HUES48 (cell line): ENCODE measurements at regions not wholly inside any gene's neighbourhood (a gene's known extent, or its start where the extent isn't known, plus 50 kb on each side); places are given as distances from the start of the nearest gene placed in this dataset.
"Not testable (repeated sequence)": the region's sequence is repeated elsewhere in the genome, so short reads cannot be mapped to it uniquely, and the experiment has no call there.

ENCODE experiments used
- H3K27ac ChIP-seq: one replicate; pipeline ENCODE4 v1.7.0; 2013; ENCODE audit warnings: low read depth, low read length, inconsistent platforms
- H3K27me3 ChIP-seq: 2 replicates; pipeline ENCODE4 v1.6.1; 2013; ENCODE audit warnings: mild to moderate bottlenecking, low read length; ENCODE audit not compliant: control insufficient read depth, insufficient read depth
- H3K36me3 ChIP-seq: 2 replicates; pipeline ENCODE4 v1.6.1; 2013; ENCODE audit warnings: low read length; ENCODE audit not compliant: control insufficient read depth, insufficient read depth
- H3K4me1 ChIP-seq: 2 replicates; pipeline ENCODE4 v1.6.1; 2013; ENCODE audit warnings: mild to moderate bottlenecking, low read length; ENCODE audit not compliant: control insufficient read depth, insufficient read depth
- H3K4me3 ChIP-seq: 2 replicates; pipeline ENCODE4 v1.5.1; 2013; ENCODE audit warnings: mild to moderate bottlenecking, low read depth, low read length
- H3K9ac ChIP-seq: 2 replicates; pipeline ENCODE4 v1.6.1; 2013; ENCODE audit warnings: mild to moderate bottlenecking, low read depth, low read length, moderate library complexity
- H3K9me3 ChIP-seq: 2 replicates; pipeline ENCODE4 v1.6.1; 2013; ENCODE audit warnings: low read length; ENCODE audit not compliant: control insufficient read depth, insufficient read depth

DNA sequence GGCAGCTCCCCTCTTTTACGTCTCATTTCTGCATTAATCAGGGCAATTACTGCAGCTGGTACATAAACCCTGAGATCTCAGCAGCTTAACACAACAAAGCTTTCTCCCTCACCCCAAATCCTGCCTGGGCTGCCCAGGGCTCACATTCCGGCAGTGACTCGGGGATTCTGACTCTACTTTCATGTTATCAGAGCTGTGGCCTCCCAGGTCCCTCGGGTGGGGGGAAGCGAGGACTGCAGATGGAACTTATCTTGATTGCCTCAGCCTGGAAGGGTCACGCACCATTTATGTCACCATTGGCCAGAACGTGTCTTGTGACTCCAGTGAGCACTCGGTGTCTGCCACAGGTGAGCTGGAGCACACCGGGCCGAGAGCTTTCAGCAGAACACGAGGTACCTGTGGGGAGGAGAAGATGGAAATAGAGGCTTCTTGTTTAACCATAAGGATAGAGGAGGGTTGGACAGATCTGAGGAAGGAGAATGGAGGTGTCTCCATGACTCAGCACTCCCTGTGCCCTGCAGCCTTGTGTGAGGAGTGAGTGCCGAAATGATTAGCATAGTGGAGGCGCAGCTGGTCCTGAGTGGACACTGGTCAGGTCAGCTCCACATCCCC, 88.5 kb upstream of the EXOC2 start:
- Histone ChIP-seq H3K36me3 (no peaks in the 10 kb centered on the region), H3K27ac (no peak overlapping the region), H3K4me1 (peaks cover 10% of the 10 kb centered on the region; the same call in 1 of the 2 replicates), H3K4me3 (no peak overlapping the region), H3K27me3 (no peaks in the 10 kb centered on the region), H3K9ac (no peak overlapping the region), H3K9me3 (no peaks in the 10 kb centered on the region)

GRCh38 chr6:780706-781105, 87.8 kb upstream of the EXOC2 start:
- Histone ChIP-seq H3K9me3 (no peaks in the 10 kb centered on the region), H3K4me3 (no peak overlapping the region), H3K9ac (no peak overlapping the region), H3K27ac (no peak overlapping the region), H3K36me3 (no peaks in the 10 kb centered on the region), H3K27me3 (no peaks in the 10 kb centered on the region), H3K4me1 (peaks cover 10% of the 10 kb centered on the region; the same call in 1 of the 2 replicates)

DNA sequence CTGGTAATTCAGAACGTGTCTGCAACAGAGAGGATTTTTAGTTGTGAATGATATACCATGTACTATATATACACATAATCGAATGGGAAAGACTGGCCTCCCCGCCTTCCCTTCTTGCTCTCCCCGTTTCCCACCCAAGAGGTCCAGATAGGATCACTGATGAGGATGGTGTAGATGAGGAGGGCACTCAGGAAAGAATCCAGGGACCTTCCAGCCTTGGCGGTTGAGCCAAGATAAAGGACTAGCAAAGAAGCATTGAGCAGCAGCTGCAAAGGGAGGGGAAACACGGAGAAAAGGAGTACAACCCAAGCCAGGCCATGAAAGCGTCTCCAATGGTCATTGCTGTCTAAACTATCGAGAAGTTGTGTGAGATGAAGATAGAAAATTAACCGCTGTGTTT, 84.0 kb upstream of the EXOC2 start:
- H3K9ac ChIP-seq: no peak overlapping the region
- H3K4me1 ChIP-seq: peaks cover 10% of the 10 kb centered on the region; the same call in 1 of the 2 replicates
- no peaks in the 10 kb centered on the region for H3K9me3 ChIP-seq
- H3K36me3 ChIP-seq: no peaks in the 10 kb centered on the region
- no peak overlapping the region for H3K27ac ChIP-seq
- no peak overlapping the region for H3K4me3 ChIP-seq
- no peaks in the 10 kb centered on the region for H3K27me3 ChIP-seq

- Histone ChIP-seq H3K9me3 (no peaks in the 10 kb centered on the region), H3K36me3 (no peaks in the 10 kb centered on the region), H3K9ac (no peak overlapping the region), H3K27me3 (no peaks in the 10 kb centered on the region), H3K4me3 (no peak overlapping the region), H3K27ac (no peak overlapping the region), H3K4me1 (peaks cover 8% of the 10 kb centered on the region; the same call in 1 of the 2 replicates)
Measured at GRCh38 chr6:776528-776931, 83.6 kb upstream of the EXOC2 start.

GRCh38 chr6:775863-776262, 82.9 kb upstream of the EXOC2 start:
- no peaks in the 10 kb centered on the region for H3K36me3 ChIP-seq

GRCh38 chr6:771683-772082, 78.7 kb upstream of the EXOC2 start:
- not testable (repeated sequence) for H3K4me3 ChIP-seq, H3K9me3 ChIP-seq, H3K9ac ChIP-seq, H3K36me3 ChIP-seq, H3K4me1 ChIP-seq, H3K27ac ChIP-seq, H3K27me3 ChIP-seq

More at GRCh38 chr6:775863-776262, 82.9 kb upstream of the EXOC2 start:
- no peak overlapping the region for H3K9ac ChIP-seq
- no peaks in the 10 kb centered on the region for H3K9me3 ChIP-seq
- H3K4me3 ChIP-seq: no peak overlapping the region
- peaks cover 1% of the 10 kb centered on the region; the same call in 1 of the 2 replicates for H3K4me1 ChIP-seq
- H3K27ac ChIP-seq: no peak overlapping the region
- no peaks in the 10 kb centered on the region for H3K27me3 ChIP-seq

DNA sequence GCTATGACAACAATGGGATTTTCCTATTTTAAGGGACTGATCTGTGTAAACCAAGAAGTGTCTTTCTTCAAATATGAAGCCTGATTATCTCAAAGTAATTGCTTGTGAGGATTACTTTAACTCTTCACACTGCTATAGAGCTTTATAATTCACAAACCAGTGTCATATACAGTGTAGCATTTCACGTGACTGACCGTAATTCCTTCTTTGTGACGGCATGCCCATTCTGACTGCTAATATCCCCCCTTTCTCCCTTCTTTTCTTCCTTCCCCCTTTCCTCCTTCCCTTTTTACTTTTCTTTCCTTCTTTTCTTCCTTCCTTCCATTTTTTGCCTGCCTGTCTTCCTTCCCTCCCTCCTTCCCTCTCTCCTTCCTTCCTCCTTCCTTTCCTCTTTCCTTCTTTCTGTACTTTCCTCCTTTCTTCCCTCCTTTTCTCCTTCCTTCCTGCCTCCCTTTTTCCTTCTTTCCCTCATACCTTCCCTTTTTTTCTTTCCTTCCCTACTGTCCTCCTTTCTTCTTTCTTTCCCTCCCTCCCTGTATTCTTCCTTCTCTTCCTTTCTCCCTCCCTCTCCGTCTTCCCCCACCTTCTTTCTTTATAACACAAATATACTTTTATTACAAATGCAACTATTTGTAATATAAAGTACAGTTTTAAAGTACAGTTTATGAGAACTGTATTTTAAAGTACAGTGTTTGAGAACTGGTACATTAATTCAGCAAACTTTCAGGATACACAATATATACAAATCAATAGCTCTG, 75.0 kb upstream of the EXOC2 start:
- Histone ChIP-seq H3K27ac (no peak overlapping the region), H3K9me3 (no peaks in the 10 kb centered on the region), H3K36me3 (no peaks in the 10 kb centered on the region), H3K4me3 (no peak overlapping the region), H3K4me1 (no peaks in the 10 kb centered on the region), H3K9ac (no peak overlapping the region), H3K27me3 (no peaks in the 10 kb centered on the region)

DNA sequence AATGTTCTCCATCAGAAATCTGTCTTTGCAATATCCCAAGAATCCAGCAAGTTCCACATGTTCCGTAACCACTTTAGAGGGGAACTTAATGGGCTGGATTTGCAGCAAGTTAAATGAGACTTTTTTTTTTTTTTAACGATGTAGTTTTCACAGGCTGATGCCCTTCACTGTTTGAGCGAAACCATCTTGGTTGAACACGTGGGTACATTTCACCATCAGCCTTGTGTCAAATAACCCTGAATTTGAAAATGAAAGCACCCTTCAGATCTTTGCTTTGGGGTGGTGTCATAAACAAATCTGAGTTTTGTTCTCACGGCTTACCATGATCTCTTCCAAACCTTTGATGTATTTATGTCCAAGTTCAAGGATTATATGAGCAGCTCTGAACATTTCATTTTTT, 73.7 kb upstream of the EXOC2 start:
- Histone ChIP-seq H3K36me3 (no peaks in the 10 kb centered on the region), H3K27ac (no peak overlapping the region), H3K9ac (no peak overlapping the region), H3K4me3 (no peak overlapping the region), H3K9me3 (no peaks in the 10 kb centered on the region), H3K27me3 (no peaks in the 10 kb centered on the region), H3K4me1 (no peaks in the 10 kb centered on the region)

GRCh38 chr6:761997-762396, 69.1 kb upstream of the EXOC2 start:
- Histone ChIP-seq H3K9ac (no peak overlapping the region), H3K9me3 (no peaks in the 10 kb centered on the region), H3K36me3 (no peaks in the 10 kb centered on the region), H3K4me3 (no peak overlapping the region), H3K27ac (no peak overlapping the region), H3K27me3 (no peaks in the 10 kb centered on the region), H3K4me1 (no peaks in the 10 kb centered on the region)

DNA sequence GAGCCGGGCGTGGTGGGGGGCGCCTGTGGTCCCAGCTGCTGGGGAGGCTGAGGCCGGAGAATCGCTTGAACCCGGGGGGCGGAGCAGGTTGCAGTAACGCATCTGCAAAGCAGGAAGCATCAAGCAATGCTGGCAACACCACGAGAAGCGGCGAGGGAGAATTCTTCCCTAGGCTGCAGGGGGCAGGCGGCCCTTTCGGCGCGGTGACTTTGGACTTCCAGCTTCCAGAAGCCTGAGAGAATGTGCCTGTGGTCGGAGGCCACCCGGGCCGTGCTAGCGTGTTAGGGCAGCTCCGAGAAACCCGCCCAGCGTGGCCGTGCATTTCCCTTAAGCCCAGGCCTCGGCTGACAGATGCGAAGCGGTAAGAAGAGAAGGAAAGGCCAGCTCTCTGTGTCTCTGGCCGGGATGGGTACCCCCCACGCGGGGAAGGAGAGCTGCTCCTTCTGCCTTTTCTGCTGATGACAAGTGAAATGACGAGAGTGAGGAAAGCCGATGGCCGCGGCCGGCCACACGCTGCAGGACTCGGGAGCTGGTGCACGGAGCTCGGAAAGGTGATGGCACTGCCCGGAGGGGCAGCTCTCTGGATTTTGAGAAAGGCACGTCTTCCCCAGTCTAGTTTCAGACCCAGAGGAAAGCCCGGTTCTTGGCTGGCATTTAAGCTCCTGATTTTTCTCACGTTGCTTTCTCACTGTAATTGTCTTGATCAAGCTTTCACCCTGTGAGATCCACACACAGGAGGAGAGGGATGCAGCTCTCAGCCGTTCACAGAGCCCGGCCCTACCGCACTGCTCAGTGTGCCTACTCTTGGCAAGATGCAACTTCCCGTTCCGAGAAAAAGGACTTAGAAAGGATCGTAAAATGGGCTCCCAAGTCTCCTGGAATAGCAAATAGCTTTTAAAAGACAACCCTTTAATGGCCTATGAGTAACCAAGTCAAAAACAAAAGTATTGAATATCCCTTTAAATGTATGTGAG, 68.3 kb upstream of the EXOC2 start:
- H3K9ac ChIP-seq: no peak overlapping the region
- H3K9me3 ChIP-seq: no peaks in the 10 kb centered on the region
- H3K27ac ChIP-seq: no peak overlapping the region
- no peaks in the 10 kb centered on the region for H3K27me3 ChIP-seq
- H3K4me1 ChIP-seq: no peaks in the 10 kb centered on the region
- H3K4me3 ChIP-seq: no peak overlapping the region
- no peaks in the 10 kb centered on the region for H3K36me3 ChIP-seq
